ENCODE measurements at regions not wholly inside any gene's neighbourhood (a gene's known extent, or its start where the extent isn't known, plus 50 kb on each side); places are given as distances from the start of the nearest gene placed in this dataset.

GRCh38 chr3:21826416-21826815, 75.4 kb upstream of the ZNF385D start:
- no TSS peak for BruUV-seq (replicated peaks)
- H3K9me3 ChIP-seq (ENCODE audit: control insufficient read depth in 1 of 2, insufficient read depth in 1 of 2, low read depth in 1 of 2, low read length in 2 of 2) = peaks cover 0 to 16% of the 10 kb centered on the region in 2 experiments; a peak in 2 of 4 replicates
- POLR2A ChIA-PET = no interaction called here
- H3K79me2 ChIP-seq (ENCODE audit: insufficient read depth, low read length) = no peaks in the 10 kb centered on the region
- CTCF ChIA-PET = no interaction called here
- DNase-seq (ENCODE audit: low read depth, low spot score) (no peak), ATAC-seq (no peak)
- no peak overlapping the region for H3K4me2 ChIP-seq (ENCODE audit: low read length)
- H4K20me1 ChIP-seq (ENCODE audit: insufficient read depth) = no peaks in the 10 kb centered on the region
- H3K4me1 ChIP-seq (ENCODE audit: control insufficient read depth in 1 of 2, insufficient read depth in 2 of 2, low read length in 2 of 2) = no peaks in the 10 kb centered on the region
- intact Hi-C loops (cut with micrococcal nuclease) = no loop called here
- no peaks in the 10 kb centered on the region for H3K36me3 ChIP-seq (ENCODE audit: control insufficient read depth in 1 of 2, insufficient read depth in 2 of 2, low read length in 2 of 2)
- no peaks in the 10 kb centered on the region for H3K9me2 ChIP-seq (ENCODE audit: insufficient read depth)
- no peaks in the 10 kb centered on the region for H3K27me3 ChIP-seq (ENCODE audit: insufficient read depth, low read length)
- RAD21 ChIA-PET (ENCODE audit: low non-redundant PET in 1 of 2, low total read pairs in 2 of 2, uncharacterized antibody in 2 of 2, unreplicated experiment in 2 of 2) = no interaction called here
- H3K4me3 ChIP-seq (replicated peaks in 1 of 2; ENCODE audit: low read depth in 1 of 2, low read length in 2 of 2) = no peak overlapping the region
- no peak overlapping the region for H3K9ac ChIP-seq (ENCODE audit: low read length)
- H3K27ac ChIP-seq (ENCODE audit: low read depth, low read length) = no peak overlapping the region
- H2AFZ ChIP-seq (ENCODE audit: low read depth, low read length, poor library complexity, severe bottlenecking) = no peak overlapping the region
- TF ChIP-seq POLR2AphosphoS5 (IDR thresholded peaks at IDR 0.05; ENCODE audit: low read depth, low read length) (no peak), EGR1 (IDR thresholded peaks at IDR 0.05; ENCODE audit: low read depth) (no peak), JUND (IDR thresholded peaks at IDR 0.05) (no peak)
- TF ChIP-seq, protein P1, sequence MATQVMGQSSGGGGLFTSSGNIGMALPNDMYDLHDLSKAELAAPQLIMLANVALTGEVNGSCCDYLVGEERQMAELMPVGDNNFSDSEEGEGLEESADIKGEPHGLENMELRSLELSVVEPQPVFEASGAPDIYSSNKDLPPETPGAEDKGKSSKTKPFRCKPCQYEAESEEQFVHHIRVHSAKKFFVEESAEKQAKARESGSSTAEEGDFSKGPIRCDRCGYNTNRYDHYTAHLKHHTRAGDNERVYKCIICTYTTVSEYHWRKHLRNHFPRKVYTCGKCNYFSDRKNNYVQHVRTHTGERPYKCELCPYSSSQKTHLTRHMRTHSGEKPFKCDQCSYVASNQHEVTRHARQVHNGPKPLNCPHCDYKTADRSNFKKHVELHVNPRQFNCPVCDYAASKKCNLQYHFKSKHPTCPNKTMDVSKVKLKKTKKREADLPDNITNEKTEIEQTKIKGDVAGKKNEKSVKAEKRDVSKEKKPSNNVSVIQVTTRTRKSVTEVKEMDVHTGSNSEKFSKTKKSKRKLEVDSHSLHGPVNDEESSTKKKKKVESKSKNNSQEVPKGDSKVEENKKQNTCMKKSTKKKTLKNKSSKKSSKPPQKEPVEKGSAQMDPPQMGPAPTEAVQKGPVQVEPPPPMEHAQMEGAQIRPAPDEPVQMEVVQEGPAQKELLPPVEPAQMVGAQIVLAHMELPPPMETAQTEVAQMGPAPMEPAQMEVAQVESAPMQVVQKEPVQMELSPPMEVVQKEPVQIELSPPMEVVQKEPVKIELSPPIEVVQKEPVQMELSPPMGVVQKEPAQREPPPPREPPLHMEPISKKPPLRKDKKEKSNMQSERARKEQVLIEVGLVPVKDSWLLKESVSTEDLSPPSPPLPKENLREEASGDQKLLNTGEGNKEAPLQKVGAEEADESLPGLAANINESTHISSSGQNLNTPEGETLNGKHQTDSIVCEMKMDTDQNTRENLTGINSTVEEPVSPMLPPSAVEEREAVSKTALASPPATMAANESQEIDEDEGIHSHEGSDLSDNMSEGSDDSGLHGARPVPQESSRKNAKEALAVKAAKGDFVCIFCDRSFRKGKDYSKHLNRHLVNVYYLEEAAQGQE (IDR thresholded peaks at IDR 0.05; ENCODE audit: low read depth) = no peak

- no TSS peak for BruUV-seq (replicated peaks)
These were observed 79.5 kb upstream of the ZNF385D start for GRCh38 chr3:21830541-21830940.

More at GRCh38 chr3:21830541-21830940, 79.5 kb upstream of the ZNF385D start:
- Histone ChIP-seq H3K9me3 (ENCODE audit: control insufficient read depth in 1 of 2, insufficient read depth in 1 of 2, low read depth in 1 of 2, low read length in 2 of 2) (peaks cover 9 to 10% of the 10 kb centered on the region in 2 experiments; a peak in 2 of 4 replicates), H3K79me2 (ENCODE audit: insufficient read depth, low read length) (no peaks in the 10 kb centered on the region), H3K4me2 (ENCODE audit: low read length) (no peak overlapping the region), H4K20me1 (ENCODE audit: insufficient read depth) (no peaks in the 10 kb centered on the region), H2AFZ (ENCODE audit: low read depth, low read length, poor library complexity, severe bottlenecking) (no peak overlapping the region), H3K27ac (ENCODE audit: low read depth, low read length) (no peak overlapping the region), H3K27me3 (ENCODE audit: insufficient read depth, low read length) (no peaks in the 10 kb centered on the region), H3K4me1 (ENCODE audit: control insufficient read depth in 1 of 2, insufficient read depth in 2 of 2, low read length in 2 of 2) (no peaks in the 10 kb centered on the region), H3K36me3 (ENCODE audit: control insufficient read depth in 1 of 2, insufficient read depth in 2 of 2, low read length in 2 of 2) (no peaks in the 10 kb centered on the region), H3K9me2 (ENCODE audit: insufficient read depth) (no peaks in the 10 kb centered on the region), H3K4me3 (replicated peaks in 1 of 2; ENCODE audit: low read depth in 1 of 2, low read length in 2 of 2) (no peak overlapping the region), H3K9ac (ENCODE audit: low read length) (no peak overlapping the region)
- no peak for ATAC-seq
- DNase-seq (ENCODE audit: low read depth, low spot score) = no peak
- intact Hi-C loops (cut with micrococcal nuclease) = no loop called here
- ChIA-PET POLR2A (no interaction called here), CTCF (no interaction called here), RAD21 (ENCODE audit: low non-redundant PET in 1 of 2, low total read pairs in 2 of 2, uncharacterized antibody in 2 of 2, unreplicated experiment in 2 of 2) (no interaction called here)
- TF ChIP-seq POLR2A (IDR thresholded peaks at IDR 0.05; ENCODE audit: borderline replicate concordance, extremely low read depth, insufficient read depth, insufficient read length) (no peak), POLR2AphosphoS5 (IDR thresholded peaks at IDR 0.05; ENCODE audit: low read depth, low read length) (no peak), SRF (IDR thresholded peaks at IDR 0.05; ENCODE audit: low read depth) (no peak)
